DMS79 (cell line): ENCODE measurements at regions not wholly inside any gene's neighbourhood (a gene's known extent, or its start where the extent isn't known, plus 50 kb on each side); places are given as distances from the start of the nearest gene placed in this dataset.

Experiments used
- DNase-seq: peaks from one replicate; lab custom pipeline; 2025; lab: John Stamatoyannopoulos, UW

DNA sequence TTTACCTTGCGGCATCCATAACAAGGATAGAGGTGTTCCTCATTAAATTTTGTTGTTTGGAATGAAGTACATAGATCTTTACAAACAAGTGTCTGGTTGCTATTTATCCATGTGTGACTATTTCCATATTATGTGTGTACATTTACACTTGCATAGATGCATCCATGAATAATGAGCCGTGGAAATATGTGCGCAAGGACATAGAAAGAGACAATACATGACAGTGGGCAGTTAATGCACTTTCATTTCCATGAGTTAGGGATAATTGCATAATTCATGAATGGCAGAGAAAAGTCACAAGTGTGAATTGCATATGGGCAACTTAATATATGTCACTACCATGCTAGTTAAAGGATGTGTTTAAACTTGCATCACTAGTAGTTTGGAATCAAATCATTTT is 338.2 kb upstream of the PITX2 start:
- no peak for DNase-seq

- DNase-seq, result no peak
These were observed 339.7 kb upstream of the PITX2 start for GRCh38 chr4:110962616-110963015.

DNA sequence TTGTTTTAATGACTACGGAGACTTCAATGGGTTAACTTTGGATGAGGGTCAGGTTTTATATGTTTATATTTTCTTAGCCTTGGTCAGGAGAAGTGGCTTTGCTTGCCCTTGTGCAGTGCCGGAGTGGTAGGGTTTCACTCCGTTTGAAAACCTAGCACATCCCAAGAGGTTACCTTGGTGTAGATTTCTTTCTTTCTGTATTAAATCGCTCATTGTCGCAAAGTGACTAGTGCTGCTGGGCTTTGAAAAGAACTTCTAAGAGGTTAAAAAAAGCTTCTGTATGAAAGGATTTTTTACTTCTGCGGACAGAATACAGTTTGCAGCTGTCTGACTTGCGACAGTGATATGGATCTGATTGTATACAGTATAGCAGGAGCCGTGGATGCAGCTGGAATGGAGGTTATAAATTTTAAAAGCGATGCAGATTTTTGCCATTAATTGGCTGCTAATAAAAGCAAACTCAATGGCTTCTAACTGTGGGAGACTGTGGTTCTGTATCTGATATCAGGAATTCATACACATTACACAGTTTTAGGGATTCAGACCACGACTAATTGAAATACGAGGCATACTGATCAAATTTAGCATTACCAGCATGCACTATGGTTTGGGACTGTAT is 340.9 kb upstream of the PITX2 start:
- DNase-seq, result no peak

- no peak for DNase-seq
These were observed 345.1 kb upstream of the PITX2 start for GRCh38 chr4:110967936-110968335.

- DNase-seq, result no peak
These were observed 347.8 kb upstream of the PITX2 start for GRCh38 chr4:110970642-110971041.

DNA sequence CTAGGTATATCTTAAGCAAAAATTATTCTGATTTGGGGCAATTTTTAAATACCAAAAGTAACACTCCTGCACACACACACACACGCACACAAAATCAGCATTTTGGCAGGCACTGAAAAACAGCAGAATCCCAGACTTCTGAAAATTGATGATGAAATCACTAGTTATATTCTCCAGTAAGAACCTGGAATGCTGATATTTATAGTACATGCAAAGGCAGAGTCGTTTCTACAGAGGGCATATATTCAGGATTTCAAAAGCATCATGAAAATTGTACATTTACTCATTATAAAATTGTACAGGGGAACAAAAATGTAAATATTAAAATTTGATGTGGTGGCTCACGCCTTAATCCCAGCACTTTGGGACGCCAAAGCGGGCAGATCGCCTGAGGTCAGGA is 352.5 kb upstream of the PITX2 start:
- DNase-seq, result no peak

DNA sequence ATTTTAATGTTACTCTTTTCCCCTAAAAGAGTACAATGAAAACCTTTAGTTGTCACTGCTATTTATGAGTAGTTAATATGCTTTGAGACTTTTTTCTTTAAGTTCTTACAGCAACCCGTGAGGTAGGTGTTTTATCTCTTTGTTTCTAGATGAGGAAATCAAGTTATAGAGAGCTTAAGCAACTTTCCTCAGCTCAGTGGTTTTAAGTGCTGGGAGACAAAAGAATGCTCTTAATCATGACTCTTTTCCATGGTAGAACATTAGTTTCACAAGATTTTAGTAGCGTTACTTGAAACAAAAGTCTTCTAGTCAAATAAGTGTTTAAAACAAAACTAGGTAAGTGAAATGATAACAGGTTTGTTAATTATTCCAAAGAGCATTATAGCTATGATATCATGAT is 354.7 kb upstream of the PITX2 start:
- DNase-seq, result no peak

- no peak for DNase-seq
These were observed 355.9 kb upstream of the PITX2 start for GRCh38 chr4:110978761-110979160.

DNA sequence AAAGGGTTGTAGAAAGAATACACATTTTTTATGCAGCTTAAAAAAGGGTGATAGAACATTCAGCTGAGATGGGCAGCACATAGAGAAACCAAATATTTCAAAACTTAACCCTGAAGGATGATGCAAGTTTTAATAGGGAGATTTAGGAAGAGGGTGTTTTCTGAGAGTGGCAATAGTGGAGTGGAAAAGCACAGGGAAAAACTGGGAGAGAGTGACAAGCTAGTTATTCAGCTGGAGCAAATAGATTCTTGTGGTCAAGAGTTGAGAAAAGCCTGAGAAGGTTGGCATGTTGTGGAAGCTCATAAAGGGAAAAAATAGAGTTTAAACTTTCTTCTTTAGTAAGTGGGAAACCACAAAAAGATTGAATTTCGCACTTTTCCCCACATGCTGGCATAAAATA is 359.6 kb upstream of the PITX2 start:
- no peak for DNase-seq

- no peak for DNase-seq
These were observed 365.8 kb upstream of the PITX2 start for GRCh38 chr4:110988722-110989121.

DNA sequence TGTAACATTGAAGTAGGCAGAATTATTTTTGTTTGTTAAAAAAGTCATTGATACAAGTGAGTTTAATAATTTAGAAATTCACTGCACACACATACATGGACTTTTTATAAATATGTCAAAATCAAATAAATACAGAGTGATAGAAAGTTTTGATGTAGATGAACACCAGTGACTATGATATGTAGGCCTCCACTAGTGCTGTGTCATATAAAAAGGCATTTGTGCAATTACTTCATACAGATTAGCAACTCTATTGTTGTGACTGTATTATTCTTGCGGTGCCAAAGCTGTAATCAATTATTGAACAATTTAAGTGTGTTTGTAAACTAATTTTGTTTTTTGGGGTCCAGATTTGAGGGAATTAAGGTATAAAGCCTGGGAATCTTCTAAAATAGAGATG is 366.2 kb upstream of the PITX2 start:
- DNase-seq, result no peak

GRCh38 chr4:110994781-110995180 is 371.9 kb upstream of the PITX2 start:
- no peak for DNase-seq

GRCh38 chr4:110998320-110998719 is 375.4 kb upstream of the PITX2 start:
- no peak for DNase-seq

GRCh38 chr4:111011458-111011857 is 388.6 kb upstream of the PITX2 start:
- no peak for DNase-seq

DNA sequence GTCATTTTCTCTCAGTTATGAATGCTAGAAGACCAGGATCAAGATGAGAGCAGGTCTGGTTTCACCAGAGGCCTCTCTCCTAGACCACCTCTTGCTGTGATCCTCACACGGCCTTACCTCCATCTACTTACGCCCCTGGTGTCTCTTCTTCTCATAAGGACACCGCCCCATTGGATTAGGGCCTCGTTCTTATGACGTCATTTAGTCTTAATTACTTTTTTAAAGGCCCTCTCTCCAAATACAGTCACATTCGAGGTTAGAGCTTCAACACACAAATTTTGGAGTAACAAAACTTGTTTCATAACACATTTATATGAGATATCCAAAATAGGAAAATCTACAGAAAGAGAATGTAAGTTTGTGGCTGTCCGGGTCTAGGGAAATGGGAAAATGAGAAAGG is 391.0 kb upstream of the PITX2 start:
- DNase-seq, result no peak

- no peak for DNase-seq
These were observed 391.7 kb upstream of the PITX2 start for GRCh38 chr4:111014537-111014936.

DNA sequence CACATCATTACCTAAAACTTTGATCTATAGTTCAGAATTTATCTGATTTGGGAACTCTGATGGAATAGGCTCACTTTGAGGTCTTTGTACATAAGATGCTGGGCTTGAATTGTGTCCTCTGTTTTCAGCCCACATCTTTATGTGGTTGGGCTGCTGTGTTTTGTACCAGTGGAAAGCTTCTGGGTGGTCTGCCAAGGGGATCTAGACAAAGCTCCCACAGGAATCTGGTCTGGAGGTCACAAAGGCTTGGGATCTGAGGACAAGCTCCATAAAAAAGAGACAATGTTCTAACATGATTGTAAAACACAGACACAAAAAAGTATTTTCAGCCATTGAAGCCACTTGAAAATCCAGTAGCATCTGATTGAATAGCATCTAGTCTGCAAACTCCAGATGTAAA is 393.5 kb upstream of the PITX2 start:
- no peak for DNase-seq

- no peak for DNase-seq
These were observed 395.3 kb upstream of the PITX2 start for GRCh38 chr4:111018216-111018615.

DNA sequence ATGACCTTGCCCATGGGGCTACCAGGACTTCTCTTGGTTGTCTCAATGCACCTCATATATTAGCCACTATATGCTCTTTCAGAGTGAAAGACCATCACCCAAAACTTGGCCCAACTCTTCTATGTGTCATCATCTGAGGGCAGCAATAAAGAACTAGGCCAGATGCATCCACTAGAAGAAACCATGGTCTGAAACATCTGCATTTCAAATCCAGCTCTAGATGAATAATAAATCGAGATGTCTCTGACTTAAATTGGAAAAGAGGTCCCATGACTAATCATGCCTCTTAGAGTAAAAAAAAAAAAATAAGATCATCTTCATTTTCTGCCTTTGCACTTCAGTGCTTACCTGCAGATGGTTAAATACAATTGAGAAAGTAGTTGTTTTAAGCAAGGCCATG is 397.6 kb upstream of the PITX2 start:
- DNase-seq, result no peak

- DNase-seq, result no peak
These were observed 398.1 kb upstream of the PITX2 start for GRCh38 chr4:111020961-111021360.

DNA sequence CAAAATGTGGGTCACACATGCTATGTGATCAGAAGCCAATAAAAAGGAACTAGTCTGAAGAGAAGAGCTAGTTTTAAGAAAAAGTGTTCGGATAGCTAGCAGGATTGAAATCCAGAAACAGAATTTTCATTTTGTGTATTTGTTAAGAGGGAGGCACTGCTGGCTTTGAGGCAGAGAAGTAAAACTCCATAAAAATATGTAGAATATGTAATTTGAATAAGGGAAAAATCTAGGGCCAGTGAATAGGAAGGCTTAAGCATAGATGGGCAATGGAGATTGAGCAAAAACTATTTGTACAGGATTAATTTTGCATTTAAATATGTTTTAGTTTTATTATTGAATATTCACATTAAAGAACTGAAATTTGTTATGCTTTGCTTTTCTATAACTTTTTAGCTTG is 399.9 kb upstream of the PITX2 start:
- no peak for DNase-seq

DNA sequence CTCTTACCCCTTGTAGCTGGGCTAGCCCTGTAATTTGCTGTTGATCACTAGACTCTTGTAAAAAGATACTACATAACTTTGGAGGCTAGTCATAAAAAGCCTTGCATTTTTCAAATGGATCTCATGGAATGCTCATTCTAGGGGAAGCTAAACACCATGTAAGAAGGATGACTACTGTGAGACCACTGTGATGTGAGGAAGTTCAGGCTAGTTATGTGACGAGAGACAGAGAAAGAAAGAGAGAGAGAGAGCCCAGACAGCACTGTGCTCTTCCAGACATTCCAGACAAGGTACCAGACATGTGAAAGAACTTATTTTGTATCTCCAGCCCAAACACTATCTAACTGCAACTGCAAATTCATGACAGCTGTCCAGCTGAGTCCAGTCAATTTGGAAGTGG is 404.6 kb upstream of the PITX2 start:
- no peak for DNase-seq

DNA sequence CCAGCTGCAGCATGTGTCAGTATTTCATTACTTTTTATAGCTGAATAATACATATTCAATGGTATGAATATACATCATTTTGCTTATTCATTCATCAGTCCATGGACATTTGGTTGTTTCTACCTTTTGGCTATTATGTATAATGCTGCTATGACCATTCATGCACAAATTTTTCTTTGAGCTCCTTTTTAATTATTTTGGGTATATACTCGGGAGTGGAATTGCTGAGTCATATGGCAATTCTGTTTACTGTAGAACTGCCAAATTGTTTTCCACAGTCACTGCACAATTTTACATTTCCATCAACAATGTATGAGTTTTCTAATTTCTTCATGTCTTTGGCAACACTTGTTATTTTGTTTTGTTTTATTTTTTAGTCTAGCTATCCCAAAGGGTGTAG is 405.9 kb upstream of the PITX2 start:
- DNase-seq, result no peak

DNA sequence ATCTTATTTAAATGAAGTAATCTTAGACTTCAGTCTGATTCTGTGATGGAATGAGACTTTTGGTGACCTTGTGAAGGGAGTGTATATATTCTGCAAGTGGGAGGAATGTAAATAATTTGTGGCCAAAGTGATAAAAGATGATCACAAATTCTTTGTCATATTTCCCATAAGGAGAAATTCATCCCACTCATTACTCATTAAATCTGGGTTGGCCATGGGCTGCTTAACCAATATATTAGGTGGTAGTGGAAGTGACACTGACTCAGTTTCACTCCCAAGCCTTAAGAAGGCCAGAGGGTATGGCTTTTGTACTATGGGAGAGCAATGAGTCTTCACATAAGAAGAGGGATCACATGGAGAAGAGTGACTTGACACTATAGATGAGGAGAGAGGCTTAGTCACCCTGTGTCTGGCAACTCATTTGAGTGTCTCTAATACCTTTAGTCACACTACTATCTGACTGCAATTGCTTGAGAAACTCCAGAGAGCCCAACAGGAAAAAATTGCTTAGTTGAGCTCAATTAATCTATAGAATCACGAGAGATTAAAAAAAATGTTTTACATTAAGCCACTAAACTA is 408.2 kb upstream of the PITX2 start:
- DNase-seq, result no peak
